ENCODE measurements at regions not wholly inside any gene's neighbourhood (a gene's known extent, or its start where the extent isn't known, plus 50 kb on each side); places are given as distances from the start of the nearest gene placed in this dataset.

DNA sequence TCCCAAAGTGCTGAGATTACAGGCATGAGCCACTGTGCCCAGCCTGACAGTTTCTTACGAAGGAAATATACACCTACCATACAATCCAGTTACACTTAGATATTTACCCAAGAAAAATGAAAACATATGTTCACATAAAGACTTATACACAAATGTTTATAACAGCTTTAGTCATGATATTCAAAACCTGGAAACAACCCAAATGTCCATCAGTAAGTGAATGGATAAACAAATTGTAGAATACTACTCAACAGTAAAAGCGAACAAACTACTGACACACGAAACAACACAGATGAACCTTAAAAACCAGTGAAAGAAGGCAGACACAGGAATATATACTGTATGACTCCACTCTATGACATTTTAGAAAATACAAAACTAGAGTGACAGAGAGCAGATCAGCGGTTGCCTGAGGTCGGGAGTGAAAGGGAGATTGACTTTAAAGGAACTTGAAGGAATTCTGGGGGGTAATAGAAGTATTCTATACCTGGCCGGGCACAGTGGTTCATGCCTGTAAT is 83.6 kb downstream of the SPRING1 start:
- Histone ChIP-seq H3K9me3 (ENCODE audit: control insufficient read depth in 3 of 3, low read length in 3 of 3) (no peaks in the 10 kb centered on the region), H3K4me1 (ENCODE audit: control insufficient read depth in 3 of 3, insufficient read depth in 3 of 3, low read length in 3 of 3) (peaks cover 9 to 10% (median 10%) of the 10 kb centered on the region in 3 donors), H3K4me3 (ENCODE audit: low read length in 3 of 3) (no peak overlapping the region), H3K27me3 (ENCODE audit: control insufficient read depth in 3 of 3, insufficient read depth in 3 of 3, low read length in 3 of 3) (no peaks in the 10 kb centered on the region), H3K36me3 (ENCODE audit: control insufficient read depth in 3 of 3, insufficient read depth in 3 of 3, low read length in 3 of 3) (no peaks in the 10 kb centered on the region), H3K27ac (ENCODE audit: low read depth, low read length) (no peak overlapping the region), H3K9ac (ENCODE audit: low read depth in 1 of 3, low read length in 3 of 3) (no peak overlapping the region)

DNA sequence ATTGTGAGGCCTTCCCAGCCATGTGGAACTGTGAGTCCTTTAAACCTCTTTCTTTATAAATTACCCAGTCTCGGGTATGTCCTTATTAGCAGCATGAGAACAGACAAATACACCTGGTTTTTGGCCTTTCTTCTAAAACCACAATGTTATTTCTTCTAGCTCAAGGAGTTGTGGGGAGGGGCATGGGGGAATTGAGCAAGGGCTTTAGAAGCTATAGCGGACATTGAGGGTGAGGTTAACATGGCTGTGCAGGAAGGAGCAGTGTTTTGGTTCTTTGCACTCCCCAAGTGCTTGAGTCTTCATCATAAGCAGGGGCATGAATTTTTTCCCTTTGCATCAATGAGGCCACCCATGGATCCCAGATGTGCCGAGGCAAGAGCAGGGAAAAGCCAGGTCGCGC is 86.8 kb downstream of the SPRING1 start:
- Histone ChIP-seq H3K27me3 (ENCODE audit: control insufficient read depth in 3 of 3, insufficient read depth in 3 of 3, low read length in 3 of 3) (peaks cover 2 to 5% (median 3%) of the 10 kb centered on the region in 3 donors), H3K4me3 (ENCODE audit: low read length in 3 of 3) (no peak overlapping the region), H3K9ac (ENCODE audit: low read depth in 1 of 3, low read length in 3 of 3) (no peak overlapping the region), H3K4me1 (ENCODE audit: control insufficient read depth in 3 of 3, insufficient read depth in 3 of 3, low read length in 3 of 3) (no peaks in the 10 kb centered on the region), H3K36me3 (ENCODE audit: control insufficient read depth in 3 of 3, insufficient read depth in 3 of 3, low read length in 3 of 3) (no peaks in the 10 kb centered on the region), H3K9me3 (ENCODE audit: control insufficient read depth in 3 of 3, low read length in 3 of 3) (no peaks in the 10 kb centered on the region), H3K27ac (ENCODE audit: low read depth, low read length) (no peak overlapping the region)

DNA sequence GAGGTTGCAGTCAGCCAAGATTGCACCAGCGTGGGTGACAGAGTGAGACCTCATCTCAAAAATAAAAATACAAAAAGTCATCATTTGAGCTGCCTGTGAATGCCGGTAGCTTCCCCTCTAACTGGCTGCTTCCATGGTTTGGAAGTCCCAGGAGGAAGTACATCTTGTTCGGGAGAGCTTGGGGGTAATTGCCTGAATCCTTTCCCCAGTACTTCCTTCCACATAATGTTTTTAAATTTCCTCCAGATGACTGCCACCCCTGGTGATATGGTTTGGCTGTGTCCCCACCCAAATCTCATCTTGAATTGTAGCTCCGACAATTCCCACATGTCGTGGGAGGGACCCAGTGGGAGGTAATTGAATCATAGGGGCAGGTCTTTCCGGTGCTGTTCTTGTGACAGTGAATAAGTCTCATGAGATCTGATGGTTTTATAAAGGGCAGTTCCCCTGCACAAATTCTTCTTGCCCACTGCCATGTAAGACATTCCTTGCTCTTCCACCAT is 87.2 kb downstream of the SPRING1 start:
- no peaks in the 10 kb centered on the region for H3K9me3 ChIP-seq (ENCODE audit: control insufficient read depth in 3 of 3, low read length in 3 of 3)
- no peaks in the 10 kb centered on the region for H3K36me3 ChIP-seq (ENCODE audit: control insufficient read depth in 3 of 3, insufficient read depth in 3 of 3, low read length in 3 of 3)
- H3K27me3 ChIP-seq (ENCODE audit: control insufficient read depth in 3 of 3, insufficient read depth in 3 of 3, low read length in 3 of 3), result peaks cover 2 to 9% (median 4%) of the 10 kb centered on the region in 3 donors
- no peak overlapping the region for H3K4me3 ChIP-seq (ENCODE audit: low read length in 3 of 3)
- H3K4me1 ChIP-seq (ENCODE audit: control insufficient read depth in 3 of 3, insufficient read depth in 3 of 3, low read length in 3 of 3), result no peaks in the 10 kb centered on the region
- H3K9ac ChIP-seq (ENCODE audit: low read depth in 1 of 3, low read length in 3 of 3), result no peak overlapping the region
- no peak overlapping the region for H3K27ac ChIP-seq (ENCODE audit: low read depth, low read length)

DNA sequence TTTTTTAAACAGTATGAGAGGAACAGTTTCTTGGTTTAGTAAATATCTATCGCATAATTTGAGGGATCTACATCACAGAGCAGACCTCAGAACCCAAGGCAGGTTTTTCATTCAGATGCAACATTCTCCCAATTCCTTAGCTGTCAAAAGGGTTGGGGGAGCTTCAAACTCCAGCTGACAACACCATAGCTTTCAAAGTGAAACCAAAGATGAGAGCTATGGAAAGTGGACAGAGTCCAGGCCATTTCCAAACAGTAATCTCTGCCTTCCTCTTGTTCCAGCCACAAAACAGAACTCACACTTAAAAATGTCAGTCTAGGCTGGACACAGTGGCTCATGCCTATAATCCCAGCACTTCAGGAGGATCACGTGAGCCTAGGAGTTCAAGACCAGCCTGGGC is 87.8 kb downstream of the SPRING1 start:
- Histone ChIP-seq H3K9ac (ENCODE audit: low read depth in 1 of 3, low read length in 3 of 3) (no peak overlapping the region), H3K36me3 (ENCODE audit: control insufficient read depth in 3 of 3, insufficient read depth in 3 of 3, low read length in 3 of 3) (no peaks in the 10 kb centered on the region), H3K4me3 (ENCODE audit: low read length in 3 of 3) (no peak overlapping the region), H3K4me1 (ENCODE audit: control insufficient read depth in 3 of 3, insufficient read depth in 3 of 3, low read length in 3 of 3) (no peaks in the 10 kb centered on the region), H3K27ac (ENCODE audit: low read depth, low read length) (no peak overlapping the region), H3K27me3 (ENCODE audit: control insufficient read depth in 3 of 3, insufficient read depth in 3 of 3, low read length in 3 of 3) (peaks cover 2 to 9% (median 4%) of the 10 kb centered on the region in 3 donors), H3K9me3 (ENCODE audit: control insufficient read depth in 3 of 3, low read length in 3 of 3) (no peaks in the 10 kb centered on the region)

DNA sequence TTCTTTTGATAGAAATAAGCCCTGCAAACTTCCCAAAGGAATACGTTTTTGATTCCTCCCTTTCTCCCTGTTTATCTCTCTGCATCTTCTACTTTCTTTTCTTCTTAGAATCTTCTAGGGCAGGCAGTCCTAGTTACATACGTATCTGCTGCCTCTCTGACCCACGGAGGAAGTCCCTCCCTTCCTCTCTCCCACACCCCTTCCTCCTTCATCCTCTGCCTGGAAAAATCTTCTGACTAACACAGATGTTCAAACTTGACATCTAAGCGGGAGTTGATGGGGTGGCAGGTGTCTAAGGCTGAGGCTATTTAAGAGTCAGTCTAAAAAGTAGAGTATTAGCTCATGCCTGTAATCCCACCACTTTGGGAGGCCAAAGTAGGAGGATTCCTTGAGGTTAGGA is 88.6 kb downstream of the MAP1LC3B2 start:
- no peaks in the 10 kb centered on the region for H3K9me3 ChIP-seq (ENCODE audit: control insufficient read depth in 3 of 3, low read length in 3 of 3)
- H3K4me1 ChIP-seq (ENCODE audit: control insufficient read depth in 3 of 3, insufficient read depth in 3 of 3, low read length in 3 of 3), result no peaks in the 10 kb centered on the region
- no peak overlapping the region for H3K27ac ChIP-seq (ENCODE audit: low read depth, low read length)
- no peaks in the 10 kb centered on the region for H3K36me3 ChIP-seq (ENCODE audit: control insufficient read depth in 3 of 3, insufficient read depth in 3 of 3, low read length in 3 of 3)
- H3K27me3 ChIP-seq (ENCODE audit: control insufficient read depth in 3 of 3, insufficient read depth in 3 of 3, low read length in 3 of 3), result peaks cover 2 to 9% (median 4%) of the 10 kb centered on the region in 3 donors
- no peak overlapping the region for H3K9ac ChIP-seq (ENCODE audit: low read depth in 1 of 3, low read length in 3 of 3)
- no peak overlapping the region for H3K4me3 ChIP-seq (ENCODE audit: low read length in 3 of 3)

DNA sequence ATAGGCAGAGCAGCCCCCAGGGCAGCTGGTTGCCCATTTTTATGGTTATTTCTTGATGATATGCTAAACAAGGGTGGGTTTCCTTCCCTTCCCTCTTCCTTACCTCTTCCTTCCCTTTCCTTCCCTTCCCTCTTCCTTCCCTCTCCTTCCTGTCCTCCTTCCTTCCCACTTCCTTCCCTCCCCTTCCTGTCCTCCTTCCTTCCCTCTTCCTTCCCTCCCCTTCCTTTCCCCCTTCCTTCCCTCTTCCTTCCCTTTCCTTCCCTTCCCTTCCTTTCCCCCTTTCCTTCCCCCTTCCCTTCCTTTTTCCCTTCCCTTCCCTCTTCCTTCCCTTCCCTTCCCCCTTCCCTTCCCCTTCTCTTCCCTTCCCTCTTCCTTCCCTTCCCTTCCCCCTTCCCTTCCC is 87.7 kb downstream of the MAP1LC3B2 start:
- Histone ChIP-seq H3K4me1 (ENCODE audit: control insufficient read depth in 3 of 3, insufficient read depth in 3 of 3, low read length in 3 of 3) (no peaks in the 10 kb centered on the region), H3K27me3 (ENCODE audit: control insufficient read depth in 3 of 3, insufficient read depth in 3 of 3, low read length in 3 of 3) (peaks cover 2 to 9% (median 4%) of the 10 kb centered on the region in 3 donors), H3K4me3 (ENCODE audit: low read length in 3 of 3) (no peak overlapping the region), H3K9me3 (ENCODE audit: control insufficient read depth in 3 of 3, low read length in 3 of 3) (no peaks in the 10 kb centered on the region), H3K9ac (ENCODE audit: low read depth in 1 of 3, low read length in 3 of 3) (no peak overlapping the region), H3K36me3 (ENCODE audit: control insufficient read depth in 3 of 3, insufficient read depth in 3 of 3, low read length in 3 of 3) (no peaks in the 10 kb centered on the region), H3K27ac (ENCODE audit: low read depth, low read length) (no peak overlapping the region)

DNA sequence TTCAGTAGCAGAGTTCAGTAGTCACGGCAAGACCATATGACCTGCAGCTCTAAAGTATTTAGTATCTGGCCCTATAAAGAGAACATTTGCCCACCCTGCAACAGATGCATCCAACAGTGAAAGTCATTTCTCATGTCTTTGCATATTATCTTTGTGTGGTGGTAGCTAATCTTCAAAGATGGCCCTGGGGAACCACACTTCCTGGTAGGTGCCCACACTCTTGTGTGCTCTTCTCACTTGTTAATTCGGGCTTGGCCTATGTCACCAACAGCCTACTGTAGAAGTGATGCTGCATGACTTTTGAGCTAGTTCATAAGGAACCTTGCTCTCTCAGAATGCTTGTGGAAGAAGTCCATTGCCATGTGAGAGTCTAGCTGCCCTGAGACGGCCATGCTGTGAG is 85.6 kb downstream of the MAP1LC3B2 start:
- no peak overlapping the region for H3K4me3 ChIP-seq (ENCODE audit: low read length in 3 of 3)
- H3K36me3 ChIP-seq (ENCODE audit: control insufficient read depth in 3 of 3, insufficient read depth in 3 of 3, low read length in 3 of 3), result no peaks in the 10 kb centered on the region
- no peak overlapping the region for H3K27ac ChIP-seq (ENCODE audit: low read depth, low read length)
- no peaks in the 10 kb centered on the region for H3K9me3 ChIP-seq (ENCODE audit: control insufficient read depth in 3 of 3, low read length in 3 of 3)
- H3K4me1 ChIP-seq (ENCODE audit: control insufficient read depth in 3 of 3, insufficient read depth in 3 of 3, low read length in 3 of 3), result no peaks in the 10 kb centered on the region
- peaks cover 2 to 9% (median 4%) of the 10 kb centered on the region in 3 donors for H3K27me3 ChIP-seq (ENCODE audit: control insufficient read depth in 3 of 3, insufficient read depth in 3 of 3, low read length in 3 of 3)
- H3K9ac ChIP-seq (ENCODE audit: low read depth in 1 of 3, low read length in 3 of 3), result no peak overlapping the region

DNA sequence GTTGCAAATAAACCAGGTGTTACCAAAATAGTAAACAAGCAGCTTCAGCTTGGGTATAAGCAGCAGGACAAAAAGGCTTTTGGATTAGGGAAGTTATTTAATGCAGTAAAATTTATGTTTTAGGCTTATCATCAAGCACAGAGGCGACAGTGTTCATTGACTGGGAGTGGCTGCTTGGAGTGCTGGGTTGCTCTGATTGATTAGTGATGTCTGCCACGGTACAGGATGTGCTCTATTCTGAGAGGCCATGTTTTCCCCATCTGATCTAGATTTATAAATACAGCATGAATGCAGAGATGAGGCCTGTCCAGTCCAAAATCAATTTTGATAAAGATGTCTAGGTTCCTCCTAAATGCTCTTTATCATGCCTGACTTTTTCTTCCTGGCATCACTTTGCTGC is 83.5 kb downstream of the MAP1LC3B2 start:
- H3K9me3 ChIP-seq (ENCODE audit: control insufficient read depth in 3 of 3, low read length in 3 of 3), result no peaks in the 10 kb centered on the region
- no peak overlapping the region for H3K9ac ChIP-seq (ENCODE audit: low read depth in 1 of 3, low read length in 3 of 3)
- no peak overlapping the region for H3K4me3 ChIP-seq (ENCODE audit: low read length in 3 of 3)
- no peak overlapping the region for H3K27ac ChIP-seq (ENCODE audit: low read depth, low read length)
- no peaks in the 10 kb centered on the region for H3K36me3 ChIP-seq (ENCODE audit: control insufficient read depth in 3 of 3, insufficient read depth in 3 of 3, low read length in 3 of 3)
- no peaks in the 10 kb centered on the region for H3K4me1 ChIP-seq (ENCODE audit: control insufficient read depth in 3 of 3, insufficient read depth in 3 of 3, low read length in 3 of 3)
- H3K27me3 ChIP-seq (ENCODE audit: control insufficient read depth in 3 of 3, insufficient read depth in 3 of 3, low read length in 3 of 3), result peaks cover 0 to 6% (median 4%) of the 10 kb centered on the region in 3 donors

DNA sequence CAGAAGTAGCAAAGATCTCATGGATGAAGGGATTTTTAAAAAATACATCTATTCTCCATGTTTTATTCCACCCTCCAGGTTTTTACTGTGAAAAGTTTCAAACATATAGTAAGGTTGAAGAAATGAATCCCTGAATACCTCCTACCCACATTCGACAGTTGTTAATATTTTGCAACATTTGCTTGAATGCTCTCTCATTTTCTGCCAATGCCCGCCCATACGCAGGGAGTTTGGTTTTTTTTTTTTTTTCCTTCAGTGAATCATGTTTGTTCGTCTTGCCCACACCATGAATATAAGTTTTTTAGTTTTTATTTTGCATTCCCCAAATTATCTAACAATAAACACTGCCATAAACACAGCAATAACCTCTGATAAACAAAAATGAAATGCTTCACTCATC is 82.9 kb downstream of the MAP1LC3B2 start:
- H3K27ac ChIP-seq (ENCODE audit: low read depth, low read length), result no peak overlapping the region
- no peaks in the 10 kb centered on the region for H3K36me3 ChIP-seq (ENCODE audit: control insufficient read depth in 3 of 3, insufficient read depth in 3 of 3, low read length in 3 of 3)
- H3K9me3 ChIP-seq (ENCODE audit: control insufficient read depth in 3 of 3, low read length in 3 of 3), result no peaks in the 10 kb centered on the region
- peaks cover 0 to 6% (median 4%) of the 10 kb centered on the region in 3 donors for H3K27me3 ChIP-seq (ENCODE audit: control insufficient read depth in 3 of 3, insufficient read depth in 3 of 3, low read length in 3 of 3)
- H3K4me3 ChIP-seq (ENCODE audit: low read length in 3 of 3), result no peak overlapping the region
- no peak overlapping the region for H3K9ac ChIP-seq (ENCODE audit: low read depth in 1 of 3, low read length in 3 of 3)
- H3K4me1 ChIP-seq (ENCODE audit: control insufficient read depth in 3 of 3, insufficient read depth in 3 of 3, low read length in 3 of 3), result no peaks in the 10 kb centered on the region

DNA sequence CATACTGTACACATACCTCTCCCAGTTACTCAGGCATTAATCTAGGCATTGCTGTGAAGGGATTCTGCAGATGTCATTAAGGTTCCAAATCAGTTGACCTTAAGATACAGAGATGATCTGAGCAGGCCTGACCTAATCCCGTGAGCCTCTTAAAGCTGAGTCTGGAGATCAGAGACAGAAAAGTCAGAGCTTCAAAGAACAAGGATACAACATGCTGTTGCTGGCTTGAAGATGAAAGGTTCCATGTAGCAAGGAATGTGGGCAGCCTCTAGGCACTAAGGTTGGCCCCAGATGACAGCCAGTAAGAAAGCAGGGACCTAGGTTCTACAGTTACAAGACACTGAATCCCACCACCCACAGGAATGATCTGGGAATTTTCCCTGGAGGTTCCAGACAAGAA is 81.1 kb downstream of the MAP1LC3B2 start:
- no peaks in the 10 kb centered on the region for H3K36me3 ChIP-seq (ENCODE audit: control insufficient read depth in 3 of 3, insufficient read depth in 3 of 3, low read length in 3 of 3)
- H3K9ac ChIP-seq (ENCODE audit: low read depth in 1 of 3, low read length in 3 of 3), result no peak overlapping the region
- no peaks in the 10 kb centered on the region for H3K9me3 ChIP-seq (ENCODE audit: control insufficient read depth in 3 of 3, low read length in 3 of 3)
- H3K4me1 ChIP-seq (ENCODE audit: control insufficient read depth in 3 of 3, insufficient read depth in 3 of 3, low read length in 3 of 3), result no peaks in the 10 kb centered on the region
- no peak overlapping the region for H3K4me3 ChIP-seq (ENCODE audit: low read length in 3 of 3)
- no peak overlapping the region for H3K27ac ChIP-seq (ENCODE audit: low read depth, low read length)
- H3K27me3 ChIP-seq (ENCODE audit: control insufficient read depth in 3 of 3, insufficient read depth in 3 of 3, low read length in 3 of 3), result no peaks in the 10 kb centered on the region
